Endothelial cell of umbilical vein (primary cell): ENCODE measurements at regions not wholly inside any gene's neighbourhood (a gene's known extent, or its start where the extent isn't known, plus 50 kb on each side); places are given as distances from the start of the nearest gene placed in this dataset.
"Not testable (repeated sequence)": the region's sequence is repeated elsewhere in the genome, so short reads cannot be mapped to it uniquely, and the experiment has no call there.

Experiments
- BruUV-seq: library from RNA; stranded (reverse); fragments of 400-500 nt; replicated peaks from 2 replicates; lab custom pipeline; 2021; lab: Mats Ljungman, UMichigan
- CTCF ChIA-PET: fragments of 300-600, 350-600 bp; sonication (Branson Sonifier 250); formaldehyde crosslinking; loops from one replicate; lab custom pipeline; 2021; ENCODE audit warnings: antibody characterized with exemption, inconsistent platforms; lab: Charles Lee
- POLR2A ChIA-PET: fragments of 300-600, 350-600 bp; sonication (Branson Sonifier 250); formaldehyde crosslinking; loops from one replicate; lab custom pipeline; 2021; ENCODE audit warnings: antibody characterized with exemption, inconsistent platforms; lab: Charles Lee
- DNase-seq: peaks from one replicate; pipeline ENCODE4 v3.0.0-alpha.2; 2011; ENCODE audit warnings: low read depth, low spot score
- FAIRE-seq: peaks from 2 replicates; lab custom pipeline; 2011; peaks lifted over from hg19 to GRCh38; lab: Jason Lieb, UNC
- H2AFZ ChIP-seq: 2 replicates; pipeline ENCODE4 v1.6.0; 2012; ENCODE audit warnings: low read depth, low read length, control low read depth, inconsistent platforms
- H3K27ac ChIP-seq: 2 replicates; pipeline ENCODE4 v1.5.1; 2011; ENCODE audit warnings: low read depth, mild to moderate bottlenecking, control low read depth, low read length, moderate library complexity; ENCODE audit not compliant: insufficient read depth
- H3K27me3 ChIP-seq, 2 experiments: 2 replicates each; pipeline versions ENCODE4 v1.6.0 to v1.6.1; 2011; ENCODE audit warnings: low read length in 2 of 2, mixed read lengths in 1 of 2; ENCODE audit not compliant: control insufficient read depth in 2 of 2, insufficient read depth in 2 of 2
- H3K36me3 ChIP-seq, 2 experiments: 2 replicates in 1 of 2; 3 replicates in 1 of 2; pipeline ENCODE4 v1.5.1; 2011; ENCODE audit warnings: low read length in 2 of 2, mild to moderate bottlenecking in 1 of 2, moderate library complexity in 1 of 2; ENCODE audit not compliant: control insufficient read depth in 2 of 2, insufficient read depth in 2 of 2; ENCODE audit errors: extremely low read depth in 1 of 2
- H3K4me1 ChIP-seq: 3 replicates; pipeline ENCODE4 v1.5.1; 2011; ENCODE audit warnings: mild to moderate bottlenecking, low read length; ENCODE audit not compliant: control insufficient read depth, insufficient read depth; ENCODE audit errors: extremely low read depth
- H3K4me2 ChIP-seq: 2 replicates; pipeline ENCODE4 v1.6.1; 2011; ENCODE audit warnings: low read length, control low read depth, mixed read lengths; ENCODE audit not compliant: insufficient read depth
- H3K4me3 ChIP-seq, 3 experiments: fragments of 200-600 bp in 1 of 3; sonication (generic), shearing (Covaris generic) in 1 of 3; replicated peaks in 1 of 3; 2 replicates each; pipeline ENCODE4 v1.5.1; 2011 to 2016; ENCODE audit warnings: control low read depth in 3 of 3, low read length in 3 of 3, mild to moderate bottlenecking in 2 of 3, inconsistent platforms in 1 of 3, low read depth in 1 of 3, moderate library complexity in 1 of 3; ENCODE audit not compliant: insufficient read depth in 1 of 3
- H3K79me2 ChIP-seq: 2 replicates; pipeline ENCODE4 v1.6.0; 2012; ENCODE audit warnings: low read length, inconsistent platforms; ENCODE audit not compliant: control insufficient read depth, insufficient read depth
- H3K9ac ChIP-seq: replicated peaks from 2 replicates; pipeline ENCODE3; 2011; ENCODE audit warnings: low read length, control low read depth; ENCODE audit not compliant: insufficient read depth; ENCODE audit errors: extremely low read depth
- H3K9me1 ChIP-seq: replicated peaks from 3 replicates; pipeline ENCODE4 v1.6.0; 2011; ENCODE audit warnings: mild to moderate bottlenecking, low read length; ENCODE audit not compliant: control insufficient read depth, insufficient read depth; ENCODE audit errors: extremely low read depth
- H3K9me3 ChIP-seq: replicated peaks from 2 replicates; pipeline ENCODE4 v1.5.1; 2012; ENCODE audit warnings: low read length, inconsistent platforms; ENCODE audit not compliant: control insufficient read depth, insufficient read depth
- H4K20me1 ChIP-seq: replicated peaks from 2 replicates; pipeline ENCODE3; 2011; ENCODE audit warnings: mild to moderate bottlenecking, low read length; ENCODE audit not compliant: control insufficient read depth, insufficient read depth; ENCODE audit errors: extremely low read depth
- EZH2 ChIP-seq: IDR thresholded peaks from 2 replicates; pipeline ENCODE4 v1.6.1; 2012; ENCODE audit warnings: borderline replicate concordance, low read depth, mild to moderate bottlenecking, moderate library complexity, low read length, inconsistent platforms; ENCODE audit not compliant: severe bottlenecking
- FOS ChIP-seq: IDR thresholded peaks from 2 replicates; pipeline ENCODE4 v1.6.1; 2011; ENCODE audit warnings: mild to moderate bottlenecking, low read length, moderate library complexity, borderline replicate concordance; ENCODE audit not compliant: insufficient read depth
- GATA2 ChIP-seq: IDR thresholded peaks from 2 replicates; pipeline ENCODE4 v1.7.0; 2011; ENCODE audit warnings: low read depth, mild to moderate bottlenecking, moderate library complexity, mixed read lengths, low read length; ENCODE audit not compliant: insufficient read length, insufficient read depth
- JUN ChIP-seq: IDR thresholded peaks from 2 replicates; pipeline ENCODE4 v1.6.1; 2011; ENCODE audit warnings: borderline replicate concordance, low read depth; ENCODE audit not compliant: insufficient read length, insufficient read depth
- MYC ChIP-seq: IDR thresholded peaks from one replicate; pipeline ENCODE4 v1.6.1; 2011; ENCODE audit warnings: mild to moderate bottlenecking, low read depth, low read length
- POLR2A ChIP-seq: IDR thresholded peaks from 2 replicates; pipeline ENCODE4 v1.6.1; 2012; ENCODE audit warnings: low read depth, mild to moderate bottlenecking, control low read depth, low read length
- POLR2AphosphoS5 ChIP-seq: IDR thresholded peaks from 2 replicates; pipeline ENCODE4 v1.6.1; 2012; ENCODE audit warnings: low read depth, mild to moderate bottlenecking, control low read depth, low read length, moderate library complexity; ENCODE audit not compliant: insufficient read depth
- dilution Hi-C: fragments of 300-500 bp; cut with MboI; formaldehyde crosslinking; loops from one replicate; pipeline ENCODE4 v1.15.0; 2019; ENCODE audit warnings: low sequenced_read_pairs; ENCODE audit not compliant: extremely low pct_ligation_motif_present
- intact Hi-C: fragments of 100-400 bp; cut with micrococcal nuclease; formaldehyde crosslinking; loops from one replicate; pipeline ENCODE4 v1.10.0; 2022
- TF ChIP-seq, protein P1 (sequence below): IDR thresholded peaks from 2 replicates; pipeline ENCODE4 v1.6.1; 2011; ENCODE audit not compliant: insufficient read depth, insufficient read length
- TF ChIP-seq, protein P2 (sequence below), 2 donors: IDR thresholded peaks; 1 replicate in 1 of 2; 2 replicates in 1 of 2; pipeline ENCODE4 v1.5.1; 2011; ENCODE audit warnings: low read length in 2 of 2, mild to moderate bottlenecking in 2 of 2, moderate library complexity in 2 of 2, control low read depth in 1 of 2, inconsistent platforms in 1 of 2, low read depth in 1 of 2; ENCODE audit not compliant: insufficient read depth in 1 of 2; ENCODE audit errors: extremely low read depth in 1 of 2

GRCh38 chr10:52946486-52946885 lies 173.9 kb upstream of the MBL2 start:
- H3K27ac ChIP-seq, result no peak overlapping the region
- H3K27me3 ChIP-seq, result peaks cover 0 to 2% of the 10 kb centered on the region in 2 experiments
- DNase-seq (no peak), FAIRE-seq (no peak)
- TF ChIP-seq POLR2A (no peak), FOS (no peak), MYC (no peak), EZH2 (no peak), GATA2 (no peak), POLR2AphosphoS5 (no peak), JUN (no peak)
- TF ChIP-seq, protein P1, sequence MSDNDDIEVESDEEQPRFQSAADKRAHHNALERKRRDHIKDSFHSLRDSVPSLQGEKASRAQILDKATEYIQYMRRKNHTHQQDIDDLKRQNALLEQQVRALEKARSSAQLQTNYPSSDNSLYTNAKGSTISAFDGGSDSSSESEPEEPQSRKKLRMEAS, result no peak
- TF ChIP-seq, protein P2, sequence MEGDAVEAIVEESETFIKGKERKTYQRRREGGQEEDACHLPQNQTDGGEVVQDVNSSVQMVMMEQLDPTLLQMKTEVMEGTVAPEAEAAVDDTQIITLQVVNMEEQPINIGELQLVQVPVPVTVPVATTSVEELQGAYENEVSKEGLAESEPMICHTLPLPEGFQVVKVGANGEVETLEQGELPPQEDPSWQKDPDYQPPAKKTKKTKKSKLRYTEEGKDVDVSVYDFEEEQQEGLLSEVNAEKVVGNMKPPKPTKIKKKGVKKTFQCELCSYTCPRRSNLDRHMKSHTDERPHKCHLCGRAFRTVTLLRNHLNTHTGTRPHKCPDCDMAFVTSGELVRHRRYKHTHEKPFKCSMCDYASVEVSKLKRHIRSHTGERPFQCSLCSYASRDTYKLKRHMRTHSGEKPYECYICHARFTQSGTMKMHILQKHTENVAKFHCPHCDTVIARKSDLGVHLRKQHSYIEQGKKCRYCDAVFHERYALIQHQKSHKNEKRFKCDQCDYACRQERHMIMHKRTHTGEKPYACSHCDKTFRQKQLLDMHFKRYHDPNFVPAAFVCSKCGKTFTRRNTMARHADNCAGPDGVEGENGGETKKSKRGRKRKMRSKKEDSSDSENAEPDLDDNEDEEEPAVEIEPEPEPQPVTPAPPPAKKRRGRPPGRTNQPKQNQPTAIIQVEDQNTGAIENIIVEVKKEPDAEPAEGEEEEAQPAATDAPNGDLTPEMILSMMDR (IDR thresholded peaks at IDR 0.05; ENCODE audit: extremely low read depth in 1 of 2, insufficient read depth in 1 of 2, low read depth in 1 of 2, low read length in 2 of 2), result no peak
- BruUV-seq, result no TSS peak
- CTCF ChIA-PET, result no interaction called here
- intact Hi-C loops (no loop called here), dilution Hi-C loops (no loop called here)
- H3K9me1 ChIP-seq, result no peaks in the 10 kb centered on the region
- H3K4me3 ChIP-seq, result no peak overlapping the region
- no peak overlapping the region for H3K9ac ChIP-seq
- POLR2A ChIA-PET, result no interaction called here
- no peaks in the 10 kb centered on the region for H3K4me1 ChIP-seq
- H4K20me1 ChIP-seq, result no peaks in the 10 kb centered on the region
- no peak overlapping the region for H3K4me2 ChIP-seq
- H3K36me3 ChIP-seq, result no peaks in the 10 kb centered on the region
- H2AFZ ChIP-seq, result no peak overlapping the region
- H3K79me2 ChIP-seq, result no peaks in the 10 kb centered on the region
- H3K9me3 ChIP-seq, result no peaks in the 10 kb centered on the region

DNA sequence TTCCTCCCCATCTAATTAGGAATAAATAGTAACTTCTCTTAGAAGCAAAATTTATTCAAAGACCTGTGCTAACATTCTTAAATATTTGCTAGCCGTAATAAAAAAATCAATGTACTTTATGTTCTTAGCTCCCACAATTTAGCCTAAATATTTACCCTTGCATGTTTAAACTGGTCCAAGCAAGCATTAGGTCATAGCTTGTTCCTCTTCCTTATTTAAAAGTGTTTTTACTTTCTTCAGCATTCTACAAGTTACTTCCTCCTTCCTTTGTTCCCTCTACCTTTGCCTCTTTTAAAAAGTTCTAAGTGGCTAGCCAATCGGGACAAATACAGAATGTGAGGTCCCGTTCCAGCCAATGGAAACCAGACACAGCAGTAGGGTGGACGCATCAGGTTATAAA lies 172.9 kb upstream of the MBL2 start:
- H3K9me1 ChIP-seq, H3K4me3 ChIP-seq, POLR2A ChIA-PET, H3K27ac ChIP-seq, CTCF ChIA-PET, H3K9me3 ChIP-seq, DNase-seq, intact Hi-C loops, H3K4me1 ChIP-seq, H3K9ac ChIP-seq, FAIRE-seq, H3K36me3 ChIP-seq, H4K20me1 ChIP-seq, BruUV-seq, H3K4me2 ChIP-seq, H3K79me2 ChIP-seq, H2AFZ ChIP-seq, H3K27me3 ChIP-seq, dilution Hi-C loops: not testable (repeated sequence)
